Activated CD8-positive, alpha-beta memory T cell treated with anti-CD3 and anti-CD28 coated beads, Interleukin-2, amount 10 ng/mL, durations not matched to agents 7 days and 5 days (primary cell): ENCODE measurements at regions not wholly inside any gene's neighbourhood (a gene's known extent, or its start where the extent isn't known, plus 50 kb on each side); places are given as distances from the start of the nearest gene placed in this dataset.

Source experiments
- ATAC-seq: fragments of 150-1000 bp; cut with Tn5 transposase; one replicate; pipeline ENCODE4 v1.10.0; 2021; ENCODE audit warnings: moderate library complexity
- CTCF ChIA-PET: fragments of 350-600 bp; sonication (Branson Sonifier 250); formaldehyde crosslinking; loops from one replicate; lab custom pipeline; 2021; ENCODE audit warnings: antibody characterized with exemption; lab: Charles Lee
- DNase-seq: peaks from one replicate; pipeline ENCODE4 v3.0.0-alpha.2; 2020
- H3K27ac Mint-ChIP-seq: one replicate; pipeline ENCODE4 v1.8.0; 2021; ENCODE audit warnings: mild to moderate bottlenecking, mixed read lengths
- H3K27me3 Mint-ChIP-seq: one replicate; pipeline ENCODE4 v1.8.0; 2021; ENCODE audit warnings: mixed read lengths
- H3K36me3 Mint-ChIP-seq: one replicate; pipeline ENCODE4 v1.8.0; 2021; ENCODE audit warnings: mild to moderate bottlenecking, mixed read lengths
- H3K4me1 Mint-ChIP-seq: one replicate; pipeline ENCODE4 v1.8.0; 2021; ENCODE audit warnings: mixed read lengths
- H3K4me3 Mint-ChIP-seq: one replicate; pipeline ENCODE4 v1.8.0; 2021; ENCODE audit warnings: mild to moderate bottlenecking, moderate library complexity, mixed read lengths
- H3K9me3 Mint-ChIP-seq: one replicate; pipeline ENCODE4 v1.8.0; 2022; ENCODE audit warnings: low read depth, mixed read lengths

- H3K4me1 Mint-ChIP-seq: no peaks in the 10 kb centered on the region
- no peak overlapping the region for H3K4me3 Mint-ChIP-seq
- no peak for ATAC-seq
- no peak for DNase-seq
- CTCF ChIA-PET: no interaction called here
- no peaks in the 10 kb centered on the region for H3K36me3 Mint-ChIP-seq
- no peak overlapping the region for H3K27ac Mint-ChIP-seq
- H3K27me3 Mint-ChIP-seq: no peaks in the 10 kb centered on the region
- peaks cover 2% of the 10 kb centered on the region for H3K9me3 Mint-ChIP-seq
Measured at GRCh38 chr12:58441483-58441882, 478.8 kb downstream of the LRIG3 start.

- H3K9me3 Mint-ChIP-seq: no peaks in the 10 kb centered on the region
- no peak for DNase-seq
- no peak for ATAC-seq
- H3K27ac Mint-ChIP-seq: no peak overlapping the region
- H3K4me1 Mint-ChIP-seq: no peaks in the 10 kb centered on the region
- H3K36me3 Mint-ChIP-seq: no peaks in the 10 kb centered on the region
- no peak overlapping the region for H3K4me3 Mint-ChIP-seq
- CTCF ChIA-PET: interaction anchor here (0.9 to 1.0 kb wide), 3 partner anchors 19 to 461 kb away, joined by 3 read pairs; no protein-coding TSS in a partner anchor
- H3K27me3 Mint-ChIP-seq: no peaks in the 10 kb centered on the region
Measured at GRCh38 chr12:58443273-58443980, 476.9 kb downstream of the LRIG3 start.

- CTCF ChIA-PET: interaction anchor here (0.9 to 1.0 kb wide), 3 partner anchors 19 to 461 kb away, joined by 3 read pairs; no protein-coding TSS in a partner anchor
- Mint-ChIP-seq H3K27me3 (no peaks in the 10 kb centered on the region), H3K4me1 (no peaks in the 10 kb centered on the region), H3K27ac (no peak overlapping the region), H3K9me3 (no peaks in the 10 kb centered on the region), H3K4me3 (no peak overlapping the region), H3K36me3 (no peaks in the 10 kb centered on the region)
- ATAC-seq (no peak), DNase-seq (no peak)
Measured at GRCh38 chr12:58443981-58444371, 476.3 kb downstream of the LRIG3 start.

GRCh38 chr12:58450868-58451482, 469.3 kb downstream of the LRIG3 start:
- Mint-ChIP-seq H3K4me3 (no peak overlapping the region), H3K36me3 (no peaks in the 10 kb centered on the region), H3K4me1 (no peaks in the 10 kb centered on the region), H3K27ac (no peak overlapping the region), H3K9me3 (no peaks in the 10 kb centered on the region), H3K27me3 (no peaks in the 10 kb centered on the region)
- DNase-seq (no peak), ATAC-seq (no peak)
- CTCF ChIA-PET: no interaction called here

- no peaks in the 10 kb centered on the region for H3K27me3 Mint-ChIP-seq
- no peaks in the 10 kb centered on the region for H3K36me3 Mint-ChIP-seq
- DNase-seq (no peak), ATAC-seq (no peak)
- H3K4me3 Mint-ChIP-seq: no peak overlapping the region
- no peaks in the 10 kb centered on the region for H3K9me3 Mint-ChIP-seq
- no peak overlapping the region for H3K27ac Mint-ChIP-seq
- H3K4me1 Mint-ChIP-seq: no peaks in the 10 kb centered on the region
- CTCF ChIA-PET: no interaction called here
Measured at GRCh38 chr12:58452546-58452945, 467.8 kb downstream of the LRIG3 start.

- H3K9me3 Mint-ChIP-seq: no peaks in the 10 kb centered on the region
- DNase-seq (no peak), ATAC-seq (no peak)
- no peaks in the 10 kb centered on the region for H3K36me3 Mint-ChIP-seq
- CTCF ChIA-PET: no interaction called here
- no peak overlapping the region for H3K4me3 Mint-ChIP-seq
- no peak overlapping the region for H3K27ac Mint-ChIP-seq
- no peaks in the 10 kb centered on the region for H3K4me1 Mint-ChIP-seq
- H3K27me3 Mint-ChIP-seq: no peaks in the 10 kb centered on the region
Measured at GRCh38 chr12:58453306-58453705, 467.0 kb downstream of the LRIG3 start.

- Mint-ChIP-seq H3K27ac (no peak overlapping the region), H3K27me3 (no peaks in the 10 kb centered on the region), H3K9me3 (no peaks in the 10 kb centered on the region), H3K36me3 (no peaks in the 10 kb centered on the region), H3K4me1 (no peaks in the 10 kb centered on the region), H3K4me3 (no peak overlapping the region)
- ATAC-seq (no peak), DNase-seq (no peak)
- CTCF ChIA-PET: no interaction called here
Measured at GRCh38 chr12:58455136-58455535, 465.2 kb downstream of the LRIG3 start.

- Mint-ChIP-seq H3K27ac (no peak overlapping the region), H3K36me3 (no peaks in the 10 kb centered on the region), H3K27me3 (no peaks in the 10 kb centered on the region), H3K4me1 (no peaks in the 10 kb centered on the region), H3K9me3 (no peaks in the 10 kb centered on the region), H3K4me3 (no peak overlapping the region)
- DNase-seq (no peak), ATAC-seq (no peak)
- CTCF ChIA-PET: no interaction called here
Measured at GRCh38 chr12:58458102-58458501, 462.2 kb downstream of the LRIG3 start.

GRCh38 chr12:58459191-58459590, 461.1 kb downstream of the LRIG3 start:
- no peaks in the 10 kb centered on the region for H3K9me3 Mint-ChIP-seq
- no peaks in the 10 kb centered on the region for H3K36me3 Mint-ChIP-seq
- no peaks in the 10 kb centered on the region for H3K27me3 Mint-ChIP-seq
- no peak overlapping the region for H3K4me3 Mint-ChIP-seq
- CTCF ChIA-PET: no interaction called here
- H3K27ac Mint-ChIP-seq: no peak overlapping the region
- ATAC-seq (no peak), DNase-seq (no peak)
- no peaks in the 10 kb centered on the region for H3K4me1 Mint-ChIP-seq

GRCh38 chr12:58463051-58463450, 457.3 kb downstream of the LRIG3 start:
- Mint-ChIP-seq H3K9me3 (peaks cover 2% of the 10 kb centered on the region), H3K4me3 (no peak overlapping the region), H3K4me1 (no peaks in the 10 kb centered on the region), H3K27ac (no peak overlapping the region), H3K27me3 (no peaks in the 10 kb centered on the region), H3K36me3 (no peaks in the 10 kb centered on the region)
- ATAC-seq (no peak), DNase-seq (no peak)
- CTCF ChIA-PET: interaction anchor here (0.6 kb wide), 1 partner anchor 19 kb away, joined by 3 read pairs; no protein-coding TSS in a partner anchor

- Mint-ChIP-seq H3K27me3 (no peaks in the 10 kb centered on the region), H3K36me3 (no peaks in the 10 kb centered on the region), H3K4me3 (no peak overlapping the region), H3K27ac (no peak overlapping the region), H3K4me1 (no peaks in the 10 kb centered on the region), H3K9me3 (peaks cover 2% of the 10 kb centered on the region)
- no peak for ATAC-seq
- no peak for DNase-seq
- CTCF ChIA-PET: interaction anchor here (0.7 kb wide), 1 partner anchor 69 kb away, joined by 3 read pairs; no protein-coding TSS in a partner anchor
Measured at GRCh38 chr12:58465418-58465817, 454.9 kb downstream of the LRIG3 start.

- no peaks in the 10 kb centered on the region for H3K27me3 Mint-ChIP-seq
Measured at GRCh38 chr12:58470266-58471010, 449.9 kb downstream of the LRIG3 start.

GRCh38 chr12:58479401-58479800, 440.9 kb downstream of the LRIG3 start:
- Mint-ChIP-seq H3K4me3 (no peak overlapping the region), H3K36me3 (no peaks in the 10 kb centered on the region), H3K4me1 (no peaks in the 10 kb centered on the region), H3K27ac (no peak overlapping the region), H3K27me3 (no peaks in the 10 kb centered on the region), H3K9me3 (no peaks in the 10 kb centered on the region)
- CTCF ChIA-PET: no interaction called here
- ATAC-seq (no peak), DNase-seq (no peak)

More at GRCh38 chr12:58470266-58471010, 449.9 kb downstream of the LRIG3 start:
- Mint-ChIP-seq H3K9me3 (peaks cover 2% of the 10 kb centered on the region), H3K4me3 (no peak overlapping the region), H3K36me3 (no peaks in the 10 kb centered on the region), H3K27ac (no peak overlapping the region), H3K4me1 (no peaks in the 10 kb centered on the region)
- ATAC-seq (no peak), DNase-seq (no peak)
- CTCF ChIA-PET: no interaction called here
